IMR-90 (cell line): ENCODE measurements at regions not wholly inside any gene's neighbourhood (a gene's known extent, or its start where the extent isn't known, plus 50 kb on each side); places are given as distances from the start of the nearest gene placed in this dataset.

ENCODE experiments used
- CTCF ChIP-seq: conservative IDR thresholded peaks from 2 replicates; pipeline ENCODE4 v1.5.1; 2012; ENCODE audit warnings: mild to moderate bottlenecking, low read depth, low read length, improper control_type of control experiment
- FOS ChIP-seq: fragments of 150-350 bp; IDR thresholded peaks from 2 replicates; pipeline ENCODE4 v1.6.1; 2016; ENCODE audit warnings: low read depth, low read length
- MAFK ChIP-seq: IDR thresholded peaks from 2 replicates; pipeline ENCODE4 v1.6.1; 2012; ENCODE audit warnings: low read depth, low read length, improper control_type of control experiment
- MXI1 ChIP-seq: IDR thresholded peaks from 2 replicates; pipeline ENCODE4 v1.6.1; 2012; ENCODE audit warnings: low read depth, mild to moderate bottlenecking, low read length, moderate library complexity, borderline replicate concordance
- POLR2A ChIP-seq: IDR thresholded peaks from 2 replicates; pipeline ENCODE4 v1.6.1; 2012; ENCODE audit warnings: mild to moderate bottlenecking, low read depth, low read length
- RAD21 ChIP-seq: IDR thresholded peaks from 2 replicates; pipeline ENCODE4 v1.6.1; 2012; ENCODE audit warnings: low read length, improper control_type of control experiment
- RCOR1 ChIP-seq: IDR thresholded peaks from 2 replicates; pipeline ENCODE4 v1.6.1; 2012; ENCODE audit warnings: mild to moderate bottlenecking, low read length, improper control_type of control experiment; ENCODE audit not compliant: insufficient replicate concordance
- USF2 ChIP-seq: fragments of 150-350 bp; IDR thresholded peaks from 2 replicates; pipeline ENCODE4 v1.6.1; 2017; ENCODE audit warnings: mild to moderate bottlenecking, antibody characterized with exemption, low read length, low read depth

GRCh38 chr13:31431722-31432137 is 232.0 kb downstream of the B3GLCT start:
- TF ChIP-seq CTCF (peak; percentile 61), RAD21 (peak; percentile 61), MXI1 (no peak), POLR2A (no peak), FOS (no peak), MAFK (no peak), USF2 (no peak), RCOR1 (no peak)
